ENCODE measurements at regions not wholly inside any gene's neighbourhood (a gene's known extent, or its start where the extent isn't known, plus 50 kb on each side); places are given as distances from the start of the nearest gene placed in this dataset.

DNA sequence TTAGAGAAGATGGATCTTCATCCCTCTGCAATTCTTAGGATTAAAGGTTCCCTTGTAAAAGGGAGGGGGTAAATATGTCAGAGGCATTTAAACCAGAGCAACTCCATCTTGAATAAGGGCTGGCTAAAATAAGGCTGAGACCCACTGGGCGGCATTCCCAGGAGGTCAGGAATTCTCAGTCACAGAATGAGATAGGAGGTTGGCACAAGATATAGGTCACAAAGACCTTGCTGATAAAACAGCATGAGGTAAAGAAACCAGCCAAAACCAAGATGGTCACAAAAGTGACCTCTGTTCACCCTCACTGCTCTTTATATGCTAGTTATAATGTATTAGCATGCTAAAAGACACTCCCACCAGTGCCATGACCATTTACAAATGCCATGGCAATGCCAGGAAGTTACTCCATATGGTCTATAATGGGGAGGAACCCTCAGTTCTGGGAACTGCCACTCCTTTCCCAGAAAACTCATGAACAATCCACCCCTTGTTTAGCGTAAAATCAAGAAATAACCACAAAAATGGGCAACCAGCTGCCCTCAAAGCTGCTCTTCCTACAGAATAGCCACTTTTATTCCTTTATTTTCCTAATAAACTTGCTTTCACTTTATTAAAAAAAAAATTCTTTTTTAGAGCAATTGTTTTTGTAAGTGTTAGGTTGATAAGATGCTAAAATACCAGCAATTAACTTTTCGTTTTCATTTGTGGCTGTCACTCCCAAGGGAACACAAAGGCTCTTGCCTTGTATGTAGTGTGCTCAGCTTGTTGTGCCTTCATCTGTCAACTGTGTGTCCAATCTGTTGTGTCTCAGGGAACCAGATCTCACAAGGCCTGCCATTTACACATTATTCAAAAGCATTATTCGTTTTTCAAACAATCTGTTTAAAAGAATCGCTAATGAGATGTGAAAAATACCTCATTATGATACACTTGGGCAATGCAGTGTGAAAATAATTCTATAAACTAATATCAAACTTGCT lies 205.2 kb upstream of the RGPD4 start:
- DNase-seq: peak; percentile 1
- 100% methylated on average over 1 of the region's 5 CpGs for WGBS (ENCODE audit: insufficient coverage)
- peaks cover 6% of the 10 kb centered on the region for H3K9me3 ChIP-seq (replicated peaks; ENCODE audit: control insufficient read depth, low read depth, low read length)

GRCh38 chr2:107622741-107623310 lies 203.9 kb upstream of the RGPD4 start:
- no peaks in the 10 kb centered on the region for H3K4me1 ChIP-seq (ENCODE audit: control insufficient read depth, insufficient read depth, low read length)
- H3K27me3 ChIP-seq (ENCODE audit: control insufficient read depth, insufficient read depth, low read length): no peaks in the 10 kb centered on the region
- H3K36me3 ChIP-seq (ENCODE audit: control insufficient read depth, insufficient read depth, low read length): no peaks in the 10 kb centered on the region
- H3K27ac ChIP-seq (ENCODE audit: low read length): no peak overlapping the region
- WGBS (ENCODE audit: insufficient coverage): no CpG with 5 or more reads among the region's 4 CpGs
- peaks cover 7% of the 10 kb centered on the region for H3K9me3 ChIP-seq (replicated peaks; ENCODE audit: control insufficient read depth, low read depth, low read length)
- no peak for DNase-seq
- H3K4me3 ChIP-seq (ENCODE audit: low read length): no peak overlapping the region

More for the DNA sequence above, 205.2 kb upstream of the RGPD4 start:
- H3K27ac ChIP-seq (ENCODE audit: low read length): no peak overlapping the region
- H3K36me3 ChIP-seq (ENCODE audit: control insufficient read depth, insufficient read depth, low read length): no peaks in the 10 kb centered on the region
- no peaks in the 10 kb centered on the region for H3K4me1 ChIP-seq (ENCODE audit: control insufficient read depth, insufficient read depth, low read length)
- no peaks in the 10 kb centered on the region for H3K27me3 ChIP-seq (ENCODE audit: control insufficient read depth, insufficient read depth, low read length)
- H3K4me3 ChIP-seq (ENCODE audit: low read length): no peak overlapping the region

DNA sequence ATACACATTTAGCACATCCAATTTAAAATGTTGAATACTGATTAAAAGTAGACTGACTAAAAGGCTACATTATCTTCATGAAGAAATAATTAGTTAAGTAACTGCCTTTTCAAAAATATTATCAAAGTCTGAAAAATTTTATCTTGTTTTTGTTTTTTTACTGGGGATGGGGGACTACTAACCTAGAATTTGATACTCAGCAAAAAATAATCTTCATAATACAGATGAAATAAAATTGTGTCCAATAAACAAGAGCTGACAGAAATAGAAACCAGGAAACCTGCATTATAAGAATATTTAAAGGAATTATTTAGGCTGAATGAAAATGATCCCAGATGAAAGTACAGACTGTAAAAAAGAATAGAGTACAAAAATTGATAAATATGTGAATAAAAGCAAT lies 200.7 kb upstream of the RGPD4 start:
- Histone ChIP-seq H3K27ac (ENCODE audit: low read length) (no peak overlapping the region), H3K9me3 (replicated peaks; ENCODE audit: control insufficient read depth, low read depth, low read length) (peaks cover 10% of the 10 kb centered on the region), H3K27me3 (ENCODE audit: control insufficient read depth, insufficient read depth, low read length) (no peaks in the 10 kb centered on the region), H3K4me3 (ENCODE audit: low read length) (no peak overlapping the region), H3K36me3 (ENCODE audit: control insufficient read depth, insufficient read depth, low read length) (no peaks in the 10 kb centered on the region), H3K4me1 (ENCODE audit: control insufficient read depth, insufficient read depth, low read length) (no peaks in the 10 kb centered on the region)
- DNase-seq: no peak

GRCh38 chr2:107627164-107627563 lies 199.5 kb upstream of the RGPD4 start:
- no CpG with 5 or more reads among the region's 1 CpG for WGBS (ENCODE audit: insufficient coverage)
- Histone ChIP-seq H3K4me3 (ENCODE audit: low read length) (no peak overlapping the region), H3K4me1 (ENCODE audit: control insufficient read depth, insufficient read depth, low read length) (no peaks in the 10 kb centered on the region), H3K9me3 (replicated peaks; ENCODE audit: control insufficient read depth, low read depth, low read length) (peaks cover 10% of the 10 kb centered on the region), H3K27me3 (ENCODE audit: control insufficient read depth, insufficient read depth, low read length) (no peaks in the 10 kb centered on the region), H3K36me3 (ENCODE audit: control insufficient read depth, insufficient read depth, low read length) (no peaks in the 10 kb centered on the region), H3K27ac (ENCODE audit: low read length) (no peak overlapping the region)
- DNase-seq: no peak

- Histone ChIP-seq H3K9me3 (replicated peaks; ENCODE audit: control insufficient read depth, low read depth, low read length) (peaks cover 10% of the 10 kb centered on the region), H3K27me3 (ENCODE audit: control insufficient read depth, insufficient read depth, low read length) (no peaks in the 10 kb centered on the region), H3K27ac (ENCODE audit: low read length) (no peak overlapping the region), H3K4me3 (ENCODE audit: low read length) (no peak overlapping the region), H3K4me1 (ENCODE audit: control insufficient read depth, insufficient read depth, low read length) (no peaks in the 10 kb centered on the region), H3K36me3 (ENCODE audit: control insufficient read depth, insufficient read depth, low read length) (no peaks in the 10 kb centered on the region)
- DNase-seq: no peak
- no CpG with 5 or more reads among the region's 3 CpGs for WGBS (ENCODE audit: insufficient coverage)
These were observed 198.8 kb upstream of the RGPD4 start for GRCh38 chr2:107627926-107628325.

DNA sequence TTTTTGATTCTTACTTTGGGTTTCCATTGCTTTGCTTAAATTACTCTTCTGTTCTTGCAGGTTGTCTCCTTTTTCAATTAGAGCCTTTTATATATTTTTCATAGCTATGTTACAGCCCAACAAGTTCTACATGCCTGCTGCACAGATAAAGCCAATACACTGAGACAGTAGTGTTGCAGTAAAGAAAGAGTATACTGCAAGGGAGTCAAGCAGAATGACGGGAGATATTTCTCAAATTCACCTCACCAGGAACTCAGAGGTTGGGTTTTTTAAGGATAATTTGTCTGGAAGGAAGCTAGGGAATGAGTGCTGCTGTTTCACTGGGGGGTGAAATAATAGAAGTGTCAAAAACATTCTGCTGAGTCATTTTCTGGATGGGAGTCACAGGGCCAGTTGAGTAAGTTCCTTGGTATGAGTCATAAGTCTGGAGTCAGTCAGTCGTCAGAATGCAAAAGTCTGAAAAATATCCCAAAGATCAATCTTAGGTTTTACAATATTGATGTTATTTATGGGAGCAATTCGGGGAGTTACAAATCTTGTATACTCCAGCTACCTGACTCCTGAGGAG lies 193.0 kb upstream of the RGPD4 start:
- no peak for DNase-seq
- no peaks in the 10 kb centered on the region for H3K27me3 ChIP-seq (ENCODE audit: control insufficient read depth, insufficient read depth, low read length)
- H3K36me3 ChIP-seq (ENCODE audit: control insufficient read depth, insufficient read depth, low read length): no peaks in the 10 kb centered on the region
- no peak overlapping the region for H3K4me3 ChIP-seq (ENCODE audit: low read length)
- H3K4me1 ChIP-seq (ENCODE audit: control insufficient read depth, insufficient read depth, low read length): no peaks in the 10 kb centered on the region
- H3K9me3 ChIP-seq (replicated peaks; ENCODE audit: control insufficient read depth, low read depth, low read length): peaks cover 6% of the 10 kb centered on the region
- WGBS (ENCODE audit: insufficient coverage): no CpG with 5 or more reads among the region's 3 CpGs
- no peak overlapping the region for H3K27ac ChIP-seq (ENCODE audit: low read length)

DNA sequence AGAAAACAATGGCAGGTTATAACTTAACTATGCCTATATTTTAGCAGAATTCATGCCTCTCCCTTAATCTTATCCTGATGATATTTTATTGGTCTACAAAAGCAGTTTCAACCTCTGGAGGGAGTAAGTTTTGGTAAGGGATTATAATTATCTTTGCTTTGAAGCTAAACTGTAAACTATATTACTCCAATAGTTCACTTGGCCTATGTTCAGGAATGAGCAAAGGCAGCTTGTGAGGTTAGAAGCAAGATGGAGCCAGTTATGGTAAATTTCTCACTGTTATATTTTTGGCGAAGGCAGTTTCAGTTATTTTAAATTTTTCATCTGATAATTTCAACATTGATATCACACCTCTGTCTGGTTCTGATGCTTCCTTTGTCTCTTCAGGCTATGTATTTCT lies 192.5 kb upstream of the RGPD4 start:
- no peaks in the 10 kb centered on the region for H3K27me3 ChIP-seq (ENCODE audit: control insufficient read depth, insufficient read depth, low read length)
- H3K4me1 ChIP-seq (ENCODE audit: control insufficient read depth, insufficient read depth, low read length): no peaks in the 10 kb centered on the region
- no peaks in the 10 kb centered on the region for H3K36me3 ChIP-seq (ENCODE audit: control insufficient read depth, insufficient read depth, low read length)
- DNase-seq: no peak
- H3K4me3 ChIP-seq (ENCODE audit: low read length): no peak overlapping the region
- peaks cover 6% of the 10 kb centered on the region for H3K9me3 ChIP-seq (replicated peaks; ENCODE audit: control insufficient read depth, low read depth, low read length)
- no CpG with 5 or more reads among the region's 1 CpG for WGBS (ENCODE audit: insufficient coverage)
- H3K27ac ChIP-seq (ENCODE audit: low read length): no peak overlapping the region

DNA sequence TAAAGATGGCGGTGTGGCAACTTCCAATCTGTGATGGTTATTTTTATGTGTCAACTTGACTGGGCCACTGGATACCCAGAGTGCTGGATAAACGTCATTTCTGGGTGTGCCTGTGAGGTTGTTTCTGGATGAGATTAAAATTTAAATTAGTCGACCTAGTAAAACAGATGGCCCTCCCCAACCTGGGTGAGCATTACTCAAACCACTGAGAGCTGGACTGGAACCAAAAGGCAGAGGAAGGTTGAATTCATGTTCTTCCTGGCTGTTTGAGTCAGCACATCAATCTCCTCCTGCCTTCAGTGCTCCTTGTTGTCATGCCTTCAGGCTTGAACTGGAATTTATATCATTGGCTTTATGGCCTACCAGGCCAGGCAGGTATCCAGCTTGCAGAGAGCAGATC lies 190.8 kb upstream of the RGPD4 start:
- Histone ChIP-seq H3K36me3 (ENCODE audit: control insufficient read depth, insufficient read depth, low read length) (no peaks in the 10 kb centered on the region), H3K27me3 (ENCODE audit: control insufficient read depth, insufficient read depth, low read length) (no peaks in the 10 kb centered on the region), H3K27ac (ENCODE audit: low read length) (no peak overlapping the region), H3K4me3 (ENCODE audit: low read length) (no peak overlapping the region), H3K9me3 (replicated peaks; ENCODE audit: control insufficient read depth, low read depth, low read length) (peaks cover 5% of the 10 kb centered on the region), H3K4me1 (ENCODE audit: control insufficient read depth, insufficient read depth, low read length) (no peaks in the 10 kb centered on the region)
- WGBS (ENCODE audit: insufficient coverage): 57% methylated on average over 1 of the region's 3 CpGs
- no peak for DNase-seq

GRCh38 chr2:107645586-107645985 lies 181.1 kb upstream of the RGPD4 start:
- Histone ChIP-seq H3K4me3 (ENCODE audit: low read length) (no peak overlapping the region), H3K9me3 (replicated peaks; ENCODE audit: control insufficient read depth, low read depth, low read length) (peaks cover 4% of the 10 kb centered on the region), H3K4me1 (ENCODE audit: control insufficient read depth, insufficient read depth, low read length) (no peaks in the 10 kb centered on the region), H3K27me3 (ENCODE audit: control insufficient read depth, insufficient read depth, low read length) (no peaks in the 10 kb centered on the region), H3K36me3 (ENCODE audit: control insufficient read depth, insufficient read depth, low read length) (no peaks in the 10 kb centered on the region), H3K27ac (ENCODE audit: low read length) (no peak overlapping the region)
- no peak for DNase-seq

- Histone ChIP-seq H3K36me3 (ENCODE audit: control insufficient read depth, insufficient read depth, low read length) (no peaks in the 10 kb centered on the region), H3K4me1 (ENCODE audit: control insufficient read depth, insufficient read depth, low read length) (no peaks in the 10 kb centered on the region), H3K9me3 (replicated peaks; ENCODE audit: control insufficient read depth, low read depth, low read length) (peaks cover 2% of the 10 kb centered on the region), H3K27ac (ENCODE audit: low read length) (no peak overlapping the region), H3K27me3 (ENCODE audit: control insufficient read depth, insufficient read depth, low read length) (no peaks in the 10 kb centered on the region), H3K4me3 (ENCODE audit: low read length) (no peak overlapping the region)
- DNase-seq: no peak
- 81% methylated on average over 5 of the region's 11 CpGs for WGBS (ENCODE audit: insufficient coverage)
These were observed 177.8 kb upstream of the RGPD4 start for GRCh38 chr2:107648781-107649404.
